Natural killer cell (primary cell): ENCODE measurements at regions not wholly inside any gene's neighbourhood (a gene's known extent, or its start where the extent isn't known, plus 50 kb on each side); places are given as distances from the start of the nearest gene placed in this dataset.

Experiments
- ATAC-seq, 3 donors: fragments of 150-1000 bp in 2 of 3; fragments of 200-7000 bp in 1 of 3; cut with Tn5 transposase; 1 replicate in 1 of 3; 2 replicates in 2 of 3; pipeline ENCODE4 v1.10.0; 2021; ENCODE audit warnings: mild to moderate bottlenecking in 2 of 3, moderate library complexity in 2 of 3
- DNase-seq, 2 donors: peaks; one replicate each; pipeline versions ENCODE4 v3.0.0 to v3.0.0-alpha.2; 2013 to 2021; ENCODE audit warnings: mixed read lengths in 1 of 2
- H3K27ac ChIP-seq: one replicate; pipeline ENCODE4 v1.5.1; 2013; ENCODE audit warnings: mild to moderate bottlenecking, low read length
- H3K27me3 ChIP-seq: one replicate; pipeline ENCODE4 v1.6.1; 2013; ENCODE audit warnings: low read length; ENCODE audit not compliant: control insufficient read depth, insufficient read depth
- H3K36me3 ChIP-seq: one replicate; pipeline ENCODE4 v1.6.1; 2013; ENCODE audit warnings: low read length; ENCODE audit not compliant: control insufficient read depth, insufficient read depth
- H3K4me1 ChIP-seq: one replicate; pipeline ENCODE4 v1.6.1; 2013; ENCODE audit warnings: low read length; ENCODE audit not compliant: control insufficient read depth, insufficient read depth
- H3K4me3 ChIP-seq: one replicate; pipeline ENCODE4 v1.5.1; 2013; ENCODE audit warnings: low read length
- H3K9me3 ChIP-seq: one replicate; pipeline ENCODE4 v1.6.1; 2013; ENCODE audit warnings: low read length; ENCODE audit not compliant: control insufficient read depth, insufficient read depth
- H3K27ac Mint-ChIP-seq, 2 donors: one replicate each; pipeline ENCODE4 v1.8.0; 2022; ENCODE audit warnings: mild to moderate bottlenecking in 2 of 2, mixed read lengths in 2 of 2, moderate library complexity in 1 of 2
- H3K27me3 Mint-ChIP-seq, 2 donors: one replicate each; pipeline ENCODE4 v1.8.0; 2022; ENCODE audit warnings: low read depth in 2 of 2, mixed read lengths in 2 of 2
- H3K36me3 Mint-ChIP-seq: one replicate; pipeline ENCODE4 v1.8.0; 2022; ENCODE audit warnings: mixed read lengths
- H3K4me1 Mint-ChIP-seq, 2 donors: one replicate each; pipeline ENCODE4 v1.8.0; 2022; ENCODE audit warnings: mixed read lengths in 2 of 2
- H3K4me3 Mint-ChIP-seq: one replicate; pipeline ENCODE4 v1.8.0; 2022; ENCODE audit warnings: mild to moderate bottlenecking, moderate library complexity, mixed read lengths
- H3K9me3 Mint-ChIP-seq, 2 donors: one replicate each; pipeline ENCODE4 v1.8.0; 2022; ENCODE audit warnings: mixed read lengths in 2 of 2
- WGBS: methylation state at CpG from one replicate; pipeline ENCODE4 v1.1.7; 2013; ENCODE audit warnings: missing lambda C conversion rate; ENCODE audit not compliant: insufficient coverage; 5-methylcytosine and 5-hydroxymethylcytosine counted together
- intact Hi-C: fragments of 100-400 bp; cut with micrococcal nuclease; formaldehyde crosslinking; loops from one replicate; pipeline ENCODE4 v1.14.2; 2022
- TF ChIP-seq, protein P1 (sequence below): fragments of 200-600 bp; IDR thresholded peaks from one replicate; pipeline ENCODE4 v1.8.0; 2022; ENCODE audit warnings: antibody characterized with exemption

DNA sequence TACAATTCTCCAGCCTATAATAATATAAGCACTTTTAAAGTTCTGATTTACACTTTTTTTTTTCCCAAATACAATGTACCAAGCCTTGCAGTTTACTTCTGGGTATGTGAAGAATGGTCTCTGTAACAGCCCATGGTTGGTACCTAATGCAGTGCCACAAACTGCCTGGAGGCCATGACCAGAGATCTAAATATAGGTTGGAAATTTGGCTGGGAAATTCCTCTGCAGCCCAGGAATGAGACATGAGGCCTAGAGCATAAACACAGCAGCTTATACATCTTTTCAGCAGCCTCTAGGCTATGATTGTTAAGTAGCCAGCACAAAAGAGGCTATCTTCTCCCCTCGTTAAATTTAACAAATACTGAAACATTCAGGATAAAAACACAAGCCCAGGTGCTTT is 432.0 kb upstream of the FAM98A start:
- Mint-ChIP-seq H3K9me3 (peaks cover 2 to 7% of the 10 kb centered on the region in 2 donors), H3K4me1 (no peaks in the 10 kb centered on the region), H3K4me3 (no peak overlapping the region), H3K36me3 (no peaks in the 10 kb centered on the region), H3K27ac (no peak overlapping the region), H3K27me3 (no peaks in the 10 kb centered on the region)
- H3K4me3 ChIP-seq, result no peak overlapping the region
- no peaks in the 10 kb centered on the region for H3K27me3 ChIP-seq
- no peaks in the 10 kb centered on the region for H3K4me1 ChIP-seq
- H3K9me3 ChIP-seq, result no peaks in the 10 kb centered on the region
- ATAC-seq (no peak), DNase-seq (no peak)
- TF ChIP-seq, protein P1, sequence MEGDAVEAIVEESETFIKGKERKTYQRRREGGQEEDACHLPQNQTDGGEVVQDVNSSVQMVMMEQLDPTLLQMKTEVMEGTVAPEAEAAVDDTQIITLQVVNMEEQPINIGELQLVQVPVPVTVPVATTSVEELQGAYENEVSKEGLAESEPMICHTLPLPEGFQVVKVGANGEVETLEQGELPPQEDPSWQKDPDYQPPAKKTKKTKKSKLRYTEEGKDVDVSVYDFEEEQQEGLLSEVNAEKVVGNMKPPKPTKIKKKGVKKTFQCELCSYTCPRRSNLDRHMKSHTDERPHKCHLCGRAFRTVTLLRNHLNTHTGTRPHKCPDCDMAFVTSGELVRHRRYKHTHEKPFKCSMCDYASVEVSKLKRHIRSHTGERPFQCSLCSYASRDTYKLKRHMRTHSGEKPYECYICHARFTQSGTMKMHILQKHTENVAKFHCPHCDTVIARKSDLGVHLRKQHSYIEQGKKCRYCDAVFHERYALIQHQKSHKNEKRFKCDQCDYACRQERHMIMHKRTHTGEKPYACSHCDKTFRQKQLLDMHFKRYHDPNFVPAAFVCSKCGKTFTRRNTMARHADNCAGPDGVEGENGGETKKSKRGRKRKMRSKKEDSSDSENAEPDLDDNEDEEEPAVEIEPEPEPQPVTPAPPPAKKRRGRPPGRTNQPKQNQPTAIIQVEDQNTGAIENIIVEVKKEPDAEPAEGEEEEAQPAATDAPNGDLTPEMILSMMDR, result no peak
- no peak overlapping the region for H3K27ac ChIP-seq
- intact Hi-C loops, result no loop called here
- no peaks in the 10 kb centered on the region for H3K36me3 ChIP-seq
- WGBS, result 83% methylated on average over 1 of the region's 1 CpG

DNA sequence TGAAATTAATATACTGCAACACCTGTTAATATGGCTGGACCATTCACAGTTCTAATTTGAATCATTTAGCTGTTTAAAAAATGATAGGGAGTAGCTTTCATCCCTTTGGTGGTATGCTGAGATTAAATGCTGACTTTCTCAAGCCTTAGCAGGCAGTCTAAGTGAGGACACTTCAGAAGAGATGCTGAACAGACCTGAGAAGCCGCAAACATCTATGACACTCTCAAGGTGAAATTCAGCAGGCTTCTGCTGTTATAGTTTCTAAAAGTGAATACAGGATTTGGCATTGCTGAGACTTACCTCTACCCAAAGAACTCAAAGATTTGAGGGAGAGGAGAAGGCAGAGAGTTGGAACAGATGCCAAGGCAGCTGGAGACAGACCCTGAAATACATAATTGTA is 431.2 kb upstream of the FAM98A start:
- H3K4me3 ChIP-seq, result no peak overlapping the region

DNA sequence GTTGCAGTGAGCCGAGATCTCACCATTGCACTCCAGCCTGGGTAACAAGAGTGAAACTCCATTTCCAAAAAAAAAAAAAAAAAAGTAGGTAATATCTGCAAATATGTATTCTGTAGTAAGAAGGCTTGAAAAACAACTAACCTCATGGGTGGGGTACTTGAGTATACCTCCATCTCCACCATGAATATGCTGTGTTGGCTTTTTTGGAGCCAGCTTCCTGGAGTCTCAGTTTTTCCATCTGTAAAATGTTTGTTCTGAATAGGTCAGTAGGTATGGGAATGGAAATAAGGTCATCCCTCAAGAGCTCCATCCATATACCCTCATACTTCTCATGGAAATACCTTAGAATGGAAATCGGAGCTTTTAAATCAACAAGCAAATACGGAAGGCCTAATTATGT is 430.0 kb upstream of the FAM98A start:
- Mint-ChIP-seq H3K27me3 (no peaks in the 10 kb centered on the region), H3K4me1 (no peaks in the 10 kb centered on the region), H3K36me3 (no peaks in the 10 kb centered on the region), H3K4me3 (no peak overlapping the region), H3K9me3 (peaks cover 2 to 7% of the 10 kb centered on the region in 2 donors), H3K27ac (no peak overlapping the region)
- TF ChIP-seq, protein P1, result no peak
- no peaks in the 10 kb centered on the region for H3K36me3 ChIP-seq
- H3K9me3 ChIP-seq, result no peaks in the 10 kb centered on the region
- no peak overlapping the region for H3K27ac ChIP-seq
- DNase-seq (no peak), ATAC-seq (no peak)
- intact Hi-C loops, result no loop called here
- WGBS, result 96% methylated on average over 3 of the region's 3 CpGs
- no peaks in the 10 kb centered on the region for H3K27me3 ChIP-seq
- no peak overlapping the region for H3K4me3 ChIP-seq
- no peaks in the 10 kb centered on the region for H3K4me1 ChIP-seq

More for the DNA sequence above, 431.2 kb upstream of the FAM98A start:
- no peaks in the 10 kb centered on the region for H3K36me3 Mint-ChIP-seq
- Histone ChIP-seq H3K36me3 (no peaks in the 10 kb centered on the region), H3K27ac (no peak overlapping the region), H3K9me3 (no peaks in the 10 kb centered on the region), H3K4me1 (no peaks in the 10 kb centered on the region), H3K27me3 (no peaks in the 10 kb centered on the region)
- WGBS, result 78% methylated on average over 1 of the region's 1 CpG
- peaks cover 2 to 7% of the 10 kb centered on the region in 2 donors for H3K9me3 Mint-ChIP-seq
- H3K27ac Mint-ChIP-seq, result no peak overlapping the region
- no peaks in the 10 kb centered on the region for H3K27me3 Mint-ChIP-seq
- intact Hi-C loops, result no loop called here
- TF ChIP-seq, protein P1, result no peak
- no peak overlapping the region for H3K4me3 Mint-ChIP-seq
- DNase-seq (no peak), ATAC-seq (no peak)
- H3K4me1 Mint-ChIP-seq, result no peaks in the 10 kb centered on the region

DNA sequence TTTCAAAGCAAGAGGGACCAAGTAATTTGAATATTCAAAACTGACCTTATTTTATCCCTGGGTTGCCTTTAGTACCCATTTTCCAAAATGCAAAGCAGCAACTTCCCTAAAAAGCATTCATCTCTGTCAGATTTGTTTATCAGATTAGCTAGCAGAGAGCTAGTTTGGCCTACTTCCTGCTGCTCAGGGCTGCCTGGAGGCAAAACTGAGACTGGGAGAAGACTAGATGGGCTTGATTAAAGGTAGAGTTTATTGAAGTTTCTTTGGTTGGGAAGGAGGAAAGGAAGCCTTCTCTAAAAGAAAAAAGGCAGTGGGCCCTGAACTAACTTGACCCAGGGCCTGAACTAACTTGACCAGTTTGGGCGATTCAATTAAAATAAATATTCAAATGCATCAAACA is 426.1 kb upstream of the FAM98A start:
- Mint-ChIP-seq H3K27ac (no peak overlapping the region), H3K4me1 (no peaks in the 10 kb centered on the region), H3K27me3 (no peaks in the 10 kb centered on the region), H3K9me3 (peaks cover 11% of the 10 kb centered on the region in 2 donors), H3K4me3 (no peak overlapping the region), H3K36me3 (no peaks in the 10 kb centered on the region)
- H3K27me3 ChIP-seq, result no peaks in the 10 kb centered on the region
- H3K4me1 ChIP-seq, result no peaks in the 10 kb centered on the region
- DNase-seq, result no peak
- H3K9me3 ChIP-seq, result no peaks in the 10 kb centered on the region
- no peaks in the 10 kb centered on the region for H3K36me3 ChIP-seq
- no peak for ATAC-seq
- H3K27ac ChIP-seq, result no peak overlapping the region
- TF ChIP-seq, protein P1, result no peak
- intact Hi-C loops, result no loop called here
- WGBS, result no CpG with 5 or more reads among the region's 1 CpG
- no peak overlapping the region for H3K4me3 ChIP-seq
